ENCODE measurements at regions not wholly inside any gene's neighbourhood (a gene's known extent, or its start where the extent isn't known, plus 50 kb on each side); places are given as distances from the start of the nearest gene placed in this dataset.
"Not testable (repeated sequence)": the region's sequence is repeated elsewhere in the genome, so short reads cannot be mapped to it uniquely, and the experiment has no call there.

- DNase-seq, result not testable (repeated sequence)
Measured at GRCh38 chr7:6882321-6882721, 56.2 kb upstream of the CCZ1B start.

- not testable (repeated sequence) for DNase-seq
Measured at GRCh38 chr7:6883756-6884155, 57.7 kb upstream of the CCZ1B start.

GRCh38 chr7:6886198-6886597, 60.1 kb upstream of the CCZ1B start:
- no peak for DNase-seq

- not testable (repeated sequence) for DNase-seq
Measured at GRCh38 chr7:6888267-6889045, 62.4 kb upstream of the CCZ1B start.

GRCh38 chr7:6889252-6889812, 63.3 kb upstream of the CCZ1B start:
- no peak for DNase-seq

- not testable (repeated sequence) for DNase-seq
Measured at GRCh38 chr7:6902097-6902518, 76.0 kb upstream of the CCZ1B start.

GRCh38 chr7:6903289-6903688, 77.2 kb upstream of the CCZ1B start:
- DNase-seq, result not testable (repeated sequence)

GRCh38 chr7:6903792-6904191, 77.7 kb upstream of the CCZ1B start:
- not testable (repeated sequence) for DNase-seq

GRCh38 chr7:6917258-6917657, 91.2 kb upstream of the CCZ1B start:
- no peak for DNase-seq

GRCh38 chr7:6919169-6919568, 93.1 kb upstream of the CCZ1B start:
- not testable (repeated sequence) for DNase-seq

- not testable (repeated sequence) for DNase-seq
Measured at GRCh38 chr7:6924523-6924922, 98.4 kb upstream of the CCZ1B start.

- not testable (repeated sequence) for DNase-seq
Measured at GRCh38 chr7:6926193-6927174, 100.4 kb upstream of the CCZ1B start.

GRCh38 chr7:6927643-6928042, 101.6 kb upstream of the CCZ1B start:
- DNase-seq, result not testable (repeated sequence)

- DNase-seq, result not testable (repeated sequence)
Measured at GRCh38 chr7:6929588-6929987, 103.5 kb upstream of the CCZ1B start.

- not testable (repeated sequence) for DNase-seq
Measured at GRCh38 chr7:6930081-6930635, 104.1 kb upstream of the CCZ1B start.

GRCh38 chr7:6930787-6931186, 104.7 kb upstream of the CCZ1B start:
- DNase-seq, result not testable (repeated sequence)

GRCh38 chr7:6931456-6931855, 105.4 kb upstream of the CCZ1B start:
- not testable (repeated sequence) for DNase-seq

- DNase-seq, result not testable (repeated sequence)
Measured at GRCh38 chr7:6933954-6934632, 108.0 kb upstream of the CCZ1B start.

GRCh38 chr7:6934981-6935380, 108.9 kb upstream of the CCZ1B start:
- no peak for DNase-seq

- not testable (repeated sequence) for DNase-seq
Measured at GRCh38 chr7:6936626-6937025, 110.6 kb upstream of the CCZ1B start.

GRCh38 chr7:6937746-6938145, 111.7 kb upstream of the CCZ1B start:
- not testable (repeated sequence) for DNase-seq

GRCh38 chr7:6938284-6938683, 112.2 kb upstream of the CCZ1B start:
- not testable (repeated sequence) for DNase-seq
